Spleen (tissue), 11 donors: ENCODE measurements at regions not wholly inside any gene's neighbourhood (a gene's known extent, or its start where the extent isn't known, plus 50 kb on each side); places are given as distances from the start of the nearest gene placed in this dataset.

ENCODE experiments used
- DNase-seq: peaks from one replicate; pipeline ENCODE4 v3.0.0-alpha.2; 2020
- H3K27ac ChIP-seq, 8 donors: fragments of 200-600 bp; sonication (generic) in 7 of 8; 1 replicate in 4 of 8; 2 replicates in 4 of 8; pipeline versions ENCODE4 v1.5.0 to v1.8.0; 2016 to 2021; ENCODE audit warnings: inconsistent platforms in 4 of 8, mild to moderate bottlenecking in 4 of 8, moderate library complexity in 1 of 8
- H3K27me3 ChIP-seq, 7 donors: fragments of 200-600 bp; sonication (generic) in 6 of 7; replicated peaks in 1 of 7; 1 replicate in 4 of 7; 2 replicates in 3 of 7; pipeline versions ENCODE4 v1.5.0 to v1.8.0; 2016 to 2021; ENCODE audit warnings: inconsistent platforms in 3 of 7, mild to moderate bottlenecking in 1 of 7
- H3K36me3 ChIP-seq, 6 donors: fragments of 200-600 bp; sonication (generic) in 5 of 6; 1 replicate in 4 of 6; 2 replicates in 2 of 6; pipeline versions ENCODE4 v1.5.0 to v1.8.0; 2016 to 2021; ENCODE audit warnings: inconsistent platforms in 2 of 6
- H3K4me1 ChIP-seq, 6 donors: fragments of 200-600 bp; sonication (generic) in 5 of 6; 1 replicate in 3 of 6; 2 replicates in 3 of 6; pipeline versions ENCODE4 v1.5.0 to v1.8.0; 2016 to 2021; ENCODE audit warnings: inconsistent platforms in 3 of 6
- H3K4me3 ChIP-seq, 8 donors: fragments of 200-600 bp; sonication (generic) in 7 of 8; 1 replicate in 4 of 8; 2 replicates in 4 of 8; pipeline versions ENCODE4 v1.5.0 to v1.8.0; 2016 to 2021; ENCODE audit warnings: inconsistent platforms in 4 of 8, mild to moderate bottlenecking in 4 of 8, moderate library complexity in 2 of 8
- H3K9me3 ChIP-seq, 8 donors: fragments of 200-600 bp; sonication (generic) in 7 of 8; 1 replicate in 4 of 8; 2 replicates in 4 of 8; pipeline versions ENCODE4 v1.5.0 to v1.8.0; 2016 to 2021; ENCODE audit warnings: inconsistent platforms in 4 of 8
- CTCF ChIP-seq, 11 experiments: fragments of 200-600 bp in 7 of 11; fragments of 450-650 bp in 4 of 11; sonication (generic) in 4 of 11; IDR thresholded peaks in 8 of 11; conservative IDR thresholded peaks in 3 of 11; 1 replicate in 7 of 11; 2 replicates in 4 of 11; pipeline versions ENCODE4 v1.4.0 to v1.8.0; 2016 to 2021; ENCODE audit warnings: antibody characterized with exemption in 11 of 11, inconsistent platforms in 4 of 11, mild to moderate bottlenecking in 1 of 11
- POLR2A ChIP-seq, 3 donors: fragments of 450-650 bp; IDR thresholded peaks; one replicate each; pipeline ENCODE4 v1.5.1; 2017; ENCODE audit warnings: antibody characterized with exemption in 3 of 3, mild to moderate bottlenecking in 1 of 3
- POLR2AphosphoS5 ChIP-seq, 3 donors: sonication (generic); formaldehyde crosslinking; IDR thresholded peaks; one replicate each; pipeline ENCODE4 v1.5.1; 2017; ENCODE audit warnings: antibody characterized with exemption in 3 of 3
- WGBS, 5 donors: extraction: QIAGEN DNeasy Blood & Tissue Kit in 3 of 5; methylation state at CpG; one replicate each; pipeline versions ENCODE4 v1.1.5 to v1.1.7; 2013 to 2018; 5-methylcytosine and 5-hydroxymethylcytosine counted together
- intact Hi-C: fragments of 100-400 bp; cut with DNase I; formaldehyde crosslinking; loops from one replicate; pipeline ENCODE4 v1.15.0; 2023; ENCODE audit warnings: low total_unique reads
- donor health status: healthy with polysubstance abuse.
- donor health status: DM: no; HTN: no; CAD: no; lungs with moderate emphysema.
- donor health status: DM: no; HTN: no; CAD: no.
- donor health status: Bipolar disorder and iron deficiency.
- donor health status: healthy.
- donor health status: DM: no; HTN: no; CAD: no.
- donor health status: DM: yes; HTN: yes; CAD: no.

GRCh38 chr21:36575306-36575705, 95.4 kb upstream of the CLDN14 start:
- DNase-seq, result no peak
- Histone ChIP-seq H3K4me1 (no peaks in the 10 kb centered on the region), H3K9me3 (no peaks in the 10 kb centered on the region), H3K4me3 (no peak overlapping the region), H3K36me3 (no peaks in the 10 kb centered on the region), H3K27ac (no peak overlapping the region), H3K27me3 (no peaks in the 10 kb centered on the region)
- intact Hi-C loops, result no loop called here
- whole genome bisulfite sequencing, 5 donors, result 65 to 87% (median 76%) methylated on average over 3 of the region's 3 CpGs
- no peak for TF ChIP-seq POLR2A (IDR thresholded peaks at IDR 0.05)
- TF ChIP-seq POLR2AphosphoS5 (IDR thresholded peaks at IDR 0.05), result no peak
- no peak for TF ChIP-seq CTCF (IDR thresholded peaks at IDR 0.05 in 8 of 11, conservative IDR thresholded peaks at IDR 0.05 in 3 of 11)

GRCh38 chr21:36576441-36576840, 96.5 kb upstream of the CLDN14 start:
- Histone ChIP-seq H3K27ac (no peak overlapping the region), H3K4me1 (no peaks in the 10 kb centered on the region), H3K36me3 (no peaks in the 10 kb centered on the region), H3K27me3 (no peaks in the 10 kb centered on the region), H3K9me3 (no peaks in the 10 kb centered on the region), H3K4me3 (no peak overlapping the region)
- DNase-seq, result no peak
- WGBS, 5 donors, result 88 to 93% (median 92%) methylated on average over 9 of the region's 9 CpGs
- intact Hi-C loops, result no loop called here
- no peak for TF ChIP-seq CTCF (IDR thresholded peaks at IDR 0.05 in 8 of 11, conservative IDR thresholded peaks at IDR 0.05 in 3 of 11)
- TF ChIP-seq POLR2AphosphoS5 (IDR thresholded peaks at IDR 0.05), result no peak
- TF ChIP-seq POLR2A (IDR thresholded peaks at IDR 0.05), result no peak

GRCh38 chr21:36579898-36580297, 100.0 kb upstream of the CLDN14 start:
- H3K27me3 ChIP-seq, result peaks cover 0 to 8% (median 0%) of the 10 kb centered on the region in 7 donors
- intact Hi-C loops, result no loop called here
- no peaks in the 10 kb centered on the region for H3K9me3 ChIP-seq
- H3K36me3 ChIP-seq, result no peaks in the 10 kb centered on the region
- DNase-seq, result no peak
- H3K27ac ChIP-seq, result no peak overlapping the region
- WGBS, 5 donors, result 73 to 91% (median 85%) methylated on average over 1 of the region's 1 CpG
- no peak for TF ChIP-seq CTCF (IDR thresholded peaks at IDR 0.05 in 8 of 11, conservative IDR thresholded peaks at IDR 0.05 in 3 of 11)
- TF ChIP-seq POLR2AphosphoS5 (IDR thresholded peaks at IDR 0.05), result no peak
- no peak for TF ChIP-seq POLR2A (IDR thresholded peaks at IDR 0.05)
- H3K4me1 ChIP-seq, result no peaks in the 10 kb centered on the region
- H3K4me3 ChIP-seq, result no peak overlapping the region

- Histone ChIP-seq H3K4me1 (no peaks in the 10 kb centered on the region), H3K27me3 (peaks cover 0 to 8% (median 0%) of the 10 kb centered on the region in 7 donors), H3K4me3 (no peak overlapping the region), H3K36me3 (no peaks in the 10 kb centered on the region), H3K9me3 (no peaks in the 10 kb centered on the region), H3K27ac (no peak overlapping the region)
- DNase-seq, result no peak
- 35 to 48% (median 41%) methylated on average over 6 of the region's 6 CpGs for WGBS, 5 donors
- intact Hi-C loops, result no loop called here
- no peak for TF ChIP-seq POLR2A (IDR thresholded peaks at IDR 0.05)
- TF ChIP-seq POLR2AphosphoS5 (IDR thresholded peaks at IDR 0.05), result no peak
- TF ChIP-seq CTCF (IDR thresholded peaks at IDR 0.05 in 8 of 11, conservative IDR thresholded peaks at IDR 0.05 in 3 of 11), result no peak
Observed at GRCh38 chr21:36582271-36582670, 102.3 kb upstream of the CLDN14 start.
